CD4-positive, alpha-beta T cell treated with Interleukin-17A for 1 hour (primary cell): ENCODE measurements at regions not wholly inside any gene's neighbourhood (a gene's known extent, or its start where the extent isn't known, plus 50 kb on each side); places are given as distances from the start of the nearest gene placed in this dataset.

Source experiments
- DNase-seq: peaks from one replicate; pipeline ENCODE4 v3.0.0-alpha.2; 2020

DNA sequence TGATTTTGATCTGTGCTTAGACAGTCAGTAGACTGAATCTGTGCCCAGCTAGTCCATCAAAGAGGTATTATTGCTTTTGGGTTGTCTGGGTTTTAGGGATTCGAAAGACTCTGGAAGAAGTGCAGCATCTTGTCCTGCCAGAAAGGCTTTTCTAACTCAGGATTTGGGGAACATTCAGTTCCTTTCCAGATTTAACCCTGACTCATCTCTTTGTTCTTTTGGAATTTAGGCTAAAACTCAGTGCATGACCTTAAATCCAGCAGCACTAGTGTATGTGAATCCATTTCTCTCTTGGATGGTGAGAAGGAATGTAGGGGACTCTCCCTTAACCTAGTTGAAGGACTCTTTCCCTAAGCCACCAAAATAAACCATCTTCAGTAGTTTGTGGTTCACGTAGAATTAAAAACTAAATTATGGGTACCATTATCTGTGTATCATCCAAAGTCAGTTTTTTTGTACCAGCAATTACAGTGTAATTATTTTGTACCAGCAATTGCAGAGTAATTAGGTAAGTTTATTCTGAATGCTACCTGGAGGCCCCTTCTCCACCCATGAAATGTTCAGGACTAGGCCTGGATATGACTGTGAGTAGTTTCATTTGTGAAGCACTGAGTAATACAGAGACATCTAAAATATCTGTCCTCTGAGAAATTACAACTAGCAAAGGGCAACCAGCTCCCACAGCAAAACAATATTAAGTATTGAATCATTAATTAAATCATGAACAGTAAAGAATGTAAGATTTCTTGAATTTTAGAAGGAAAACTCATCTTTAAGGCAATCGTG is 384.0 kb downstream of the TMA16 start:
- no peak for DNase-seq

DNA sequence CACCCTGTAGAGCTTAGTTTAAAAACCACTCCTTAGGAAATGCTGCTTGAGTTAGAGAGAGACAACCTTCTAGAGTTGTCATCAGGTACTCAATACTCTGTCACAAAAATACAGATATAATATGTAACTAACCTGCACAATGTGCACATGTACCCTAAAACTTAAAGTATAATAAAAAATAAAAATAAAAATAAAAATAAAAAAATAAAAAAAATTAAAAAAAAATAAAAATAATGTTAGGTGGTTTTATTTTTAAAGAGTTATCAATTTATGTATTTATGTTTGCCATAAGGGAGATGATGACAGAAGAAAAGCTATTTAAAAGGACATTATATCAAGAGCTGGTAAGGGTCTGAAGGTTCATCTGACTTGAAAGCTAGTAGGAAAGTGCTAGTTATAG is 397.9 kb downstream of the TMA16 start:
- no peak for DNase-seq

DNA sequence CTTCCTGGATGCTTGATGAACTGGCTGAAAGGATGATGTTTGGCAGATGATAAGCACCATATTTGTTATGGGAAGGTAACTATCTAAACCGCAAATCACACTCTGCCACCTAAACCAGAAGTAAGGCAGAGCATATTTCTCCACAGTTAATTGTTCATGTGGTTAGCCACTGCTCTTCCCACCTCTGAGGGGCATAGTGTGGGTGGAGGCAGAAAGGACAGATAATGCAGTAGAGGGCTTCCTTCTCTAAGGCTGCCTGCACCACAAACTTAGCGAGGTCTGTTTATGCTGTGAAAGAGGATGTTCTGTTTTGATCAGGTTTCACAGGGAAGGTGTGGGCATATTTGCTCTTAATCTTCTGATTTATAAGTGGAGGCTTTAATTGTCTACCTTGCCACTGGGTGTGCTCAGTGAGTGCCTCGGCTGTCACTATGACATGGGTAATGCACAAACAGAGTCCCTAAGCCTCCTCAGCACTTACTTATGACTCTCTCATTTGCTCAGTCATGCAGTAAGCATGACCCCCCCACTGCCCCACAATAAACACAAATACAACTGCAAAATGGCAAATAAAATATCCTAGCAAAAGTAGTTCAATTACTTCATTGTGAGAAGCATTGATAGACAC is 401.0 kb downstream of the TMA16 start:
- peak; percentile 56 for DNase-seq

DNA sequence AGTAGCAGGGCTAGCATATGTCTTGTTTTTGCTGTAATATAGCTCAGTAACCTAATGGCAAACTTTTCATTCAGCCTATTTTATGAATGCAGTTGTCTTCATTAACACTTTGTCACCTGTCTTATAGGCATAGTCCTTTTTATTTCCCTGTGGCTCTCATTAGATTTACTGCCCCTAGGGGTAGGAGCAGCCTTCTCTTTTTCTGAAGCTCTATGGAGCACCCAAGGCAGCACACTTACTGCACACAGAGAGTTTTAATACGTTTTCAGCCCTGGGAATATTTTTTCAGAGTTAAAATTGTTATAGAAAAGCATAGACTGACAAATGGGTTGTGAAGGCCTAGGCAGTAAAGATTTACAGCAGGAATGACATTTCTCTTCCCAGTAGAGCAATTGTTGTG is 406.8 kb downstream of the TMA16 start:
- DNase-seq = no peak

DNA sequence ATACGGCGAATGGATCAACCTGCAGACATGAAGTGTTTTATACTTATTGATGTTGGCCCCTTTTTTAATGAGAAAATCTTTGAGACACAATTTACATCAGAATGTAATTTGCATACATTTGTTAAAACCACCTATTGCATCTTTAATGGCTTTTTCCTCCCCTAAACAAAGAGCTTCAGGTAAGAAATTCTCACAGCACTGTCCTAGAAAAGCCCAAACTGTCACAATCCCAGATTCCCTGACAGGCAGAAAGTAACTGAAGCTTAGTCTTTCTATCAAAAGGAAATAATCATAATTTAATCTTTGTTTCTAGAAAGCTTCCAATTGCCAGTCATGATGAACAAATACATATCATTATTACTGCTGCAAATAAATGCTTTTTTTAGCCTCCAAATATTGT is 407.9 kb downstream of the TMA16 start:
- no peak for DNase-seq

DNA sequence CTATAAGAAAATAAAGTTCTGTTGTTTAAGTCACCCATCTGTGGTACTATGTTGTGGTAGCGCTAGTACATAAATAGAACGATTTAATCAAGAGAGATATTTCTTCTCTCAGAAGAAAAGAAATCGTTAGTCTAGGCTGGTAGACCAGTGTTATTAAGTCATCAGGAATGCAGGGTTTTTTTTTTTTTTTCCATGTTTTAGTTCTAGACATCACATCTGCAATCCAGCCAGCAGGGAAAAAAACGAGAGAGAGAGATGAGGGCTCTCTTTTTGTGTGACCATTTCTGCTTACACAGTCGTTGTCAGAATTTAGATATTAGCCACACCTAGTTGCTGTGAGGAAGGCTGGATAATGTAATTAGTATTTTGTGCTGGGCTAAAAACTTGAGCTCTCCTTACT is 417.4 kb downstream of the TMA16 start:
- no peak for DNase-seq

DNA sequence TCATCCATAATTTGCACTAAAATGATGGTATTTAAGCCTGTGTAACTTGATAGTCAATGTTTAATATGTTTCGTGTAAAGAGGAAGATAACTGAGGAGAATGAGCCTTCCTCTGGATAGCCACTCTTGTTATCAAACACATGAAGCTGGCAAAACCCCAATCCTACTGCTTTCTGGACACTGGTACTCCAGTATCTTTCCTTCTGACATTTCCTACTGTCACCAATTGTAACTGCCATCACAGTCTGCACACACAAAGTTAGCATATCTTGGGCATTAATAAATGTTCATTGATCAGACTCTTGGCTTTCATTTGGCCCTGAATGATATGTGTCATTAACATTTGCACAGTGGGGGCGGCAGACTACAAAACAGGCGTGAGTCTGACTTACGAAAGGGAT is 419.1 kb downstream of the TMA16 start:
- DNase-seq = no peak

DNA sequence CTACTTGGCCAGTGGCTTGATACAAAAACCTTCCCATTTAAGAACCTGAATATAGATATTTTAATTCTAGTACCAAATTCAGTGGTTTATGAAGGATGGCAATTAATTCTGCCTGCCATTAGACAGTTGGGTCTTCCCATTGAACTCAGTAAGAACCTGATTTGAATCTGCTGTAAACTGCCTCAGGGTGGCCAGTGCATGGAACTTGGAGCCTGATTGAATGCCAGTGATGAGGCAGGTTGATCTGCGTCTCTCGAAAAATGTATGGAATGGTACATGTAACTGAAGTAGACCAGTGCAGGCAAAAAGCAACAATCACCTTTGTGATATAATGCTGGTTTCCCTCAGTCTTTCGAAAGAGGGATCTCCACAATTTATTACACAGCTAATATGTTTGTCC is 421.4 kb downstream of the TMA16 start:
- no peak for DNase-seq

DNA sequence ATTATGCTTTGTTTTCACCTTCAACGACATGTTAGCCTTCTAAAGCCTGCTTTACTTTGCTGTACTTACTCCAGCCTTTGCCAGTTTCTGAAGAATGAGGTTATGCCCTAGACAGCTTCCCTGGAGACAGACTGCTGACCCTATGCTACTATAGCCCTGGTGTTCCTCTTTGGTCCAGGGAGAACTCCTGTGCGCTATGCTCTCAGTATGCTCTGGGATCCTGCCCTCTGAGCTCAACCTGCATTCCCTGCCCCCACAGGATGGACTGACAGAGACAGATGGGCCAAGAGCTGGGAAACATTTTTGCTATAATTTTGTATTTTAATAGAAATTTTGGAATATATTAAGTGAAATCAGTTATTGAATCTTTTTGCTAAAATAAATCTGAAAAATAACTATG is 425.9 kb downstream of the TMA16 start:
- no peak for DNase-seq

DNA sequence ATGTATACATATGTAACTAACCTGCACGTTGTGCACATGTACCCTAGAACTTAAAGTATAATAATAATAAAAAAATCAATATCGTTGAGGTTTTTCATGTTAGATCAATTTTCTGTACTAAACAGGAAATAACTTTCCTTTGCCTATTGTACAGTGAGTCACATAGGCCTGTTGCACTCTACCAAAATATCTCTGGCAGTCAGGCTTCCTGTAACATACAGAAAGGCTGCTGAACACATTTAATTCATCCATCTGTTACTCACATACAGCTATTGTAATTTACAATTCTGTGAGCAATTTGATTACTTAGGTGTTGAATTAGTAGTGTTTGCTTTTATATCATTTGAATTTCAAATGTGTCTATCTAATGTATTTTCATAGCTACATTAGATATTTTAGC is 427.8 kb downstream of the TMA16 start:
- DNase-seq = no peak

DNA sequence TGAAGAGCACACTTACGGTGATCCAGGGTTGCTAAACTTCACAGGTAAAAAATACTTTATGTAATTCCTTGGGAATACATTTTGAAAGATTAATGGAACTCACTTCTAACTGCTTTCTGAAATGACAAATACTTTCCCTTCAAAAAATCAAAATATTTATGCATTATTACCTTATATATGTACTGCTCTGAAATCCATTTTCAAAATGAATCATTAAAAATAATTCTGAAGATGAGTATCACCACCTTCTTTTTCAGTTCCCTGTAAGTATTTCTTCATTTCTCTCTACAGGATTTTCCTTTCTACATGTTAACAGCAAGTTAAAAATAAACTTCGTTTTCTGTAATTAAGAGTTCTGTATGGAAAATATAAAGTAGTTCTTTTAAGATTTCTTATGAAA is 428.6 kb downstream of the TMA16 start:
- no peak for DNase-seq

DNA sequence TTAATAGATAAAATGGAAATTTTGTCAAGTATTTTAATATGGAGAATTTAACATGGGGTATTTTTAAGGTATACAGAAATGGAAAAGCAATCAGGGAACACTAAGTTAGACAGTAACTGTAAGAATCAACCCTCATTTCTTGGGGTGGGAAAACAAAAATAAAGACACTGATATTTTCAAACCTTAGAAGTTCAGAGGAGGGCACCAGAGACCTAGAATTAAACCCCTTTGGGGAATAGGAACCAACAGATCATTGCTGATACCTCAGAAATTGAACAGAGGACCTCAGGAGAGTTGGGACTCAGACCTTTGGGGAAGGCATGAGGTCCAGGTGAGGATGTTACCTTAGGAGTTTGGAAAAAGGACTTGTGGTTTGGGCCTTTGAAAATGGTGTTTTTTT is 435.6 kb downstream of the TMA16 start:
- DNase-seq = no peak

DNA sequence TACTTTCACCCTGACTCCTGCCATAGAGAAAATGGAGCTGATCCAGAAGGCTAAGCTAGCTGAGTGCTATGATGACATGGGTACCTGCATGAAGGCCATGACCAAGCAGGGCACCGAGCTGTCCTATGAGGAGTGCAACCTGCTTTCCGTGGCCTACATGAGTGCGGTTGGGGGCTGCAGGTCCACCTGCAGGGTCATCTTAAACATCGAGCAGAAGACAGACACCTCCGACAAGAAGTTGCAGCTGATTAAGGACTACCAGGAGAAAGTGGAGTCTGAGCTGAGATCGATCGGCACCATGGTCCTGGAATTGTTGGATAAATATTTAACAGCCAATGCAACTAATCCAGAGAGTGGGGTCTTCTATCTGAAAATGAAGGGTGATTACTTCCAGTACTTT is 438.0 kb downstream of the TMA16 start:
- DNase-seq = no peak

DNA sequence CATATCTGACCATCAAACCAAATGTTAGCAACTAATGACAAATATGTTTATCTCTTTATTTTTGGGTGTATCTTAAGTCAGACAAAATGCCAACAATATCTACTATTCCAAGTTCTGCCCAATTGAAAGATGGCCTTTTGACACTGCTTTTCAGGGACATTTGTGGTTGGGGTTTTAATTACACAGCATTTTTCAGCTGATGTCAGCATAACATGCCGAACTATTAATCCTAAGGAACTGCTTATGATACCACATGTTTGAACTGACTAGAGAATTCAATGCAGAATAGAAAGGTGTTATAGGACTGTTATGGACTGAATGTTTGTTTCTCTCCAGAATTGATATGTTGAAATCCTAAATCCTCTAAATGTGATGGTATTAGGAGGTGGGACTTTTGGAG is 445.1 kb downstream of the TMA16 start:
- DNase-seq = no peak

DNA sequence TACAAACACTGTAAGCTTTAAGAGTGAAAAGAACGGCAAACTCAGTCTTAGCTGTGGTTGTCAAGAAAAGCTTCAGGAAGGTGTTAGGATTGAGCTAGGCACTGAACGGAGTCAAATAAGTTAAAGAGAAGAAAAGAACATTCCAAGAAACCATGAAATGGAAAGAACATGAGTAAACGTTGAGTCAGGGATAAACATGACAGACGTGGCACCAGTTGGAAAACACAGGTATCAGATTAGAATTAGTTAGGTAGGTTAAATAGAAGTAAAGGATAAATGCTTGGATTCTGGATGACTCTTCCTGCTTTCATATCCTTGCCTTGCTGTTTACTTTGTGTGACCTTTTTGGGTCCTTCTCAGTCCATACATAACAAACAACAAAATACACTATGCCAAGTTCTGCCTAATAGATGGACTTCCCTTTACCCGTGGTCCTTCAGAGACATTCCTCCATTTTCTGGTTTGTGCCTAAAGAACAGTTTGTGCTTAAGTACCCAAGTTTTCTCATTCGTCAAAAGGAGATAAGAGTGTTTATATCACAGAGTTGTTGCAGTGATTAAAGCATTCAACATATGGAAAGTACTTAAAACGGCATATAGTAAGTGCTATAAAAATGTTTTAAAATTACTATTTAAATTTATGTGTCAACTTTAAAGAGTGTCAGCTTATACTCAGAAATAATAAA is 446.9 kb downstream of the TMA16 start:
- DNase-seq = no peak

DNA sequence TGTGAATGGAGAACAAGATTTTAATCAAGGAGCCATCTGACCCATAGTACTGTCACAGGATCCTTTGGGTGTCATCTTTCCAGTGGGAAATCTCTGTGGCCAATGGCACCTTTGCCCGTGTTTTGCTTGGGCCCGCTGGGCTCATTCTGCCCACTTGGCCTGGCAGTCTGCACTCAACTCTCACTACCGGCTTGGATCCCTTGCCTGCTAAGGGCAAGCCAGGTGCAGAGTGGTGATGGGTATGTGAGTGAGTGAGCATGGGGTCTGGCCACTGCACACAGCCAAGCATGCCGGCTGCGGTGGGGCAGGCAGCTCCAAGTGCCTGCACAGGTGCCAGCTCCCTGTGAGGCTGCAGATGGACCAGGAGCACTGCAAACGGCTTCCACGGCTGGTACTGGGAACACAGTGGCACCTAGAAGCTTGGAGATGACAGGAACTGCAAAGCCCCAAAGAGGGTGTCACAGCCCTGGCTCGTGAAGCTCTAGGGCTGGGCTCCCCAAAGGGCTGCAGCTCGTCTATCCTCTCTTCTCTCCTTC is 454.5 kb downstream of the TMA16 start:
- no peak for DNase-seq

DNA sequence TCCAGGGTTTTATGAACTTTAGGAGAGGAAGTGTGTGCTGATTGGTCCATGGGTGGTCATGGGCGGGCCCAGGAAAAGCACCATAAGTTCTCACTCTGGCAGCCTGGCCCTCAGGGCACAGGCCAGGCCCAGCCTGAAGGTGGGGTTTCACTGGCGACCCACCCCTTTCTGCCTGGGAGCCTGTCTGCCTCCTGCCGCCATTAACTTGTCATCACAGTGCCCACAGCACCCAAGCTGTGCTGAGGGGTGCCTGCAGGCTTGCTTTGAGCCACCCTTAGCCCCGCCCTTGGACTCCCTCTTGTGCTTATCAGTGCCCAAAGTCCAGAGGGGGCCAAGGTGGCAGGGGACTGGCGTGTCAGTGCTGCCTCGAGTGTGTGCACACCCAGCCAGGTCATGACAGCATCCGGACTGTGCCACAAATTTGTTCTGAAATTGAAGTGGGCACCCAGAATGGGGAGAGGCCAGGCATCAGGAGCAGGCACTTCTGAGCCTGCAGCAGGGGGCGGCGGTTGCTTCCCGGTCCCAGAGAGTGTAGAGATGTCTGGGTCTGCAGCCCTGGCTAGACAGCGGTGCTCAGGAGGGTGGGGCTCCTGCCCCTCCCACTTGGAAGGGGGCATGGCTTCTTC is 455.6 kb downstream of the TMA16 start:
- no peak for DNase-seq

DNA sequence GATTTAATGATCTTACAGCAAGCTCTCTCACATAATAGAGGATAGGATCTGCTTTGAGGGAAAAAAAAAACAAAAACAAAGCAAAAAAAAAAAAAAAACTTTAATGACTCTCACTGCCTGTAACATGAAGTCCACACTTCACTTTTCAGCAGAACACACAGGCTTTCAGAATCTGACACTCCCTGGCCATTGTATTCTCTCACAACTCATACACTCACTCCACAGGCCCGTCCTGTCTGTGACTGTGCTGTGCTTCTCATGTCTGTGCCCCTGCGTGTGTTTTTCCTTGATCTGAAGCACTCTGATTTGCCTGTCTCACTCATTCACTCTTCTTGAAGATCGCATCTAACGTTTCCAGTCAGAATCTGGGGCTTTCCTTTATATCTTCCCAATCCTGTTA is 460.8 kb downstream of the TMA16 start:
- no peak for DNase-seq

DNA sequence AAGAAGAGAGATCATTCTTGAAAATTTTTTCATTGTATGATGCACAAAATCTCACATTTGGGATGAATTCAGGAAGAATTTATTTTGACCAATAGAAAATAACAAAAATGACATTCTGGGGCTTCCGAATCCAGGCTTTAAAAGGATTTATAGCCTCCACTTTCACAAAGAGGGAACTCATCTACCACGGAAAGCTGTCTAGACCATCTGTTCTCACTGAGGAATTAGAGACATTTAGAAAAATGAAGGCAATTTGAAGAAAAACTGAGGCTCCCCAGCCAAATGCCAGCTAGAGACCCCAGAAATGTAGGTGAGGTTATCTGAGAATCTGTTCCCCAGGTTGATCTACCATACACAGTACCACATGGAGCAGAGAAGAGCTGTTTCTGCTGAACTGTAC is 464.3 kb downstream of the TMA16 start:
- no peak for DNase-seq

DNA sequence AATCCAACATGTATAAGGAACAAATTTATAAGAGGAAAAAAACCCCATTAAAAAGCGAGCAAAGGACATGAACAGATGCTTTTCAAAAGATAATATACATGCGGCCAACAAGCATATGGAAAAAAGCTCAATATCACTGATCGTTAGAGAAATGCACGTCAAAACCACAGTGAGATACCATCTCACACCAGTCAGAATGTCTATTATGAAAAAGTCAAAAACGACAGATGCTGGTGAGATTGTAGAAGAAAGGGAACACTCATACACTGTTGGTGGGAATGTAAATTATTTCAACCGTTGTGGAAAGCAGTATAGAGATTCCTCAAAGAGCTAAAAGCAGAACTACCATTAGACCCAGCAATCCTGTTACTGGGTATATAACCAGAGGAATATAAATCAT is 465.4 kb downstream of the TMA16 start:
- DNase-seq = no peak

DNA sequence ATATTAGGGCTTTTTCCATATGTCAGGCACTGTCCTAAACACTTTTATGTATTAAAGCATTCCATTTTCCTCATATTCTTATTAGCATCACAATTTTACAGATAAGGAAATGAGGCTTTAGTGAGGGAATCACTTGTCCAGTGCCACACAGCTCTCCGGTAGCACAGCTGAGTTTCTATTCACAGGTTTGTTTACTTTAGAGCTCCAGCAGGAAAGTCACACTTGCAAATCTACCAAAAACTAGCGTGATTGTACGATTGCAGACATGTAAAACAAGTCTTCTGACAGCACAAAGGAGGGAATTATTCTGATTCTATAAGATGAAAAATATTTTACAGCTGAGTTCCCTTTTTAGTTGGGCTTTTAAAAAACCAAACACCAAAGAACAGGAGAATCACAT is 472.1 kb downstream of the TMA16 start:
- DNase-seq = no peak

DNA sequence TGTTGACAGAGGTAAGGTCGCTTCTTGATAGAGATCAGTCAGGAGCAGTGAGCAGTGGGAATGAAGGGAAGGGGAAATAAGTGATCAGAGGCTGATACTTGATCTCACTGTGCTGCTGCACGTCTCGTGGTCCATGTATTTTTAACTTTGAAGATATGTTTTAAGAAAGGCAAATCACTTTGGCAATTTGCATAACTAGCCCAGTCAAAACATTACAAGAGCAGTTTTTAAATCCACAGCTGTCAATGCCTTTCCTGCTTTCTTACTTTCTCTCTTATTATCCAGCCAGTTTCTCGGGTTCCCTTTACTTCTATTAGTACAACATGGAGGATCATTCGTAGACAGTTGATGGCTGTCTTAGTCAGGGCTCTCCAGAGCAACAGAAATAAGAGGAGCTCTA is 472.8 kb downstream of the TMA16 start:
- DNase-seq = no peak

DNA sequence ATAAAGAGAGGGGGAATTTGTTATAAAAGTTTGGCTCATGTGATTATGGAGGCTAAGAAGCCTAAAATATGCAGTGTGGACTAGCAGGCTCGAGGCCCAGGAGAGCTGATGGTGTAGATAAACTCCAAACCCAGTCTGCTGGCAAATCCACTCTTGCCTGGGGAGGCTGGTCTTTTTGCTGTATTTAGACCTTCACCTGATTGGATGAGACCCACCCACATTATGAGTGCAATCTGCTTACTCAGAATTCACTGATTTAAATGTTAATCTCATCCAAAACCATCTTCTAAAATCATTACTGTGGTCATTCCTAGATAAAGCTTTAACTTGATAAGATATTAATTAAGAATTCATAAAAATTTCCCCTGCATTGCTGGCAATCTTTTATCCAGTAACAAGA is 473.2 kb downstream of the TMA16 start:
- no peak for DNase-seq

DNA sequence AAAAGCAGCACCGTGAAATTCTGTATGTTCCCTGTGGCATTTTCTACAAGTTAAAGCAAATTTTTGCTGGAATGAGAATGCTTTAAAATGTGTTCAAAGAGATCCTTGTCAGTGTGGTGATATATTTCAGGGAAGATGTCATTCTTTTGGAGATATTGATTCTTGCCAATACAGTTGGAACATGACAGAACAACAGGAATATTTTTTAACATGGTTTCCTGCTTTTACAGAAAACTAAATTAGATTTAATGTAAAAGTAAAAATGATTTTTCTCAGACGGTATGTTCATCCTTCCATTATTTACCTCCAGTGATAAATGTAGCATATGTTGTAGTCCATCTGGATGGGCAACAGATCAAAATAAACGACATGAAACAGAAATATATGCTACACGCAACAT is 474.8 kb downstream of the TMA16 start:
- DNase-seq = no peak
